ENCODE measurements at regions not wholly inside any gene's neighbourhood (a gene's known extent, or its start where the extent isn't known, plus 50 kb on each side); places are given as distances from the start of the nearest gene placed in this dataset.

DNA sequence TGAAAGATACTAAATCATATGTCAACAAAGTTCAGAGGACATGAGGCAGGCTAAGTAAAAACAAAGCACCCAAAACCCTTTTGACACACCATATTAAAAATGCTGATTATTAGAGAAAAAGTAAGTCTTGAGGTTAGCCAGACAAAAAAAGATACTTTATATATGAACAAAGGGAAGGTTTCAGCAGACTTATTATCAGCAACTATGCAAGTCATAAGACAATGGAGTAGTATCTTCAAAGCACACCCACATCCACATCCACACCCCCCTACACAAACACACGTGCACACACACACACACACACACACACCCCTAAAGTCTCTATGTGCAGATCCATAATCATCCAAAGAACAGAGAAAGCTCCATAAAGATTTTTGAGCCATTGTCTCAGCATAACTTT, 1373.9 kb upstream of the CELF2 start:
- TF ChIP-seq, protein P1, sequence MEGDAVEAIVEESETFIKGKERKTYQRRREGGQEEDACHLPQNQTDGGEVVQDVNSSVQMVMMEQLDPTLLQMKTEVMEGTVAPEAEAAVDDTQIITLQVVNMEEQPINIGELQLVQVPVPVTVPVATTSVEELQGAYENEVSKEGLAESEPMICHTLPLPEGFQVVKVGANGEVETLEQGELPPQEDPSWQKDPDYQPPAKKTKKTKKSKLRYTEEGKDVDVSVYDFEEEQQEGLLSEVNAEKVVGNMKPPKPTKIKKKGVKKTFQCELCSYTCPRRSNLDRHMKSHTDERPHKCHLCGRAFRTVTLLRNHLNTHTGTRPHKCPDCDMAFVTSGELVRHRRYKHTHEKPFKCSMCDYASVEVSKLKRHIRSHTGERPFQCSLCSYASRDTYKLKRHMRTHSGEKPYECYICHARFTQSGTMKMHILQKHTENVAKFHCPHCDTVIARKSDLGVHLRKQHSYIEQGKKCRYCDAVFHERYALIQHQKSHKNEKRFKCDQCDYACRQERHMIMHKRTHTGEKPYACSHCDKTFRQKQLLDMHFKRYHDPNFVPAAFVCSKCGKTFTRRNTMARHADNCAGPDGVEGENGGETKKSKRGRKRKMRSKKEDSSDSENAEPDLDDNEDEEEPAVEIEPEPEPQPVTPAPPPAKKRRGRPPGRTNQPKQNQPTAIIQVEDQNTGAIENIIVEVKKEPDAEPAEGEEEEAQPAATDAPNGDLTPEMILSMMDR (IDR thresholded peaks at IDR 0.05): no peak
- no peak for TF ChIP-seq POLR2A (IDR thresholded peaks at IDR 0.05)
